SK-N-SH treated with all-trans-retinoic acid at 6 μM for 48 hours (cell line): ENCODE measurements at regions not wholly inside any gene's neighbourhood (a gene's known extent, or its start where the extent isn't known, plus 50 kb on each side); places are given as distances from the start of the nearest gene placed in this dataset.

Experiments used
- ARNTL ChIP-seq: fragments of 450-650 bp; formaldehyde crosslinking; IDR thresholded peaks from 2 replicates; pipeline ENCODE4 v1.5.0; 2020; ENCODE audit warnings: low read depth, mild to moderate bottlenecking, moderate library complexity, borderline replicate concordance
- BACH2 ChIP-seq: fragments of 250-450 bp; sonication (Bioruptor Pico); IDR thresholded peaks from 2 replicates; pipeline ENCODE4 v1.9.0; 2021; ENCODE audit warnings: mild to moderate bottlenecking, borderline replicate concordance
- CSDC2 ChIP-seq: fragments of 250-450 bp; sonication (Bioruptor Pico); IDR thresholded peaks from 2 replicates; pipeline ENCODE4 v1.5.0; 2020; ENCODE audit warnings: mild to moderate bottlenecking, moderate library complexity
- CSRNP3 ChIP-seq: fragments of 250-450 bp; sonication (Bioruptor Pico); IDR thresholded peaks from 2 replicates; pipeline ENCODE4 v1.5.1; 2021; ENCODE audit warnings: mild to moderate bottlenecking, moderate library complexity
- GLIS3 ChIP-seq: fragments of 250-450 bp; sonication (Bioruptor Pico); IDR thresholded peaks from 2 replicates; pipeline ENCODE4 v1.5.0; 2020; ENCODE audit warnings: mild to moderate bottlenecking, moderate library complexity
- ISL1 ChIP-seq: fragments of 250-450 bp; sonication (Bioruptor Pico); IDR thresholded peaks from 2 replicates; pipeline ENCODE4 v2.1.2; 2022; ENCODE audit warnings: mild to moderate bottlenecking, moderate library complexity
- OSR1 ChIP-seq: fragments of 250-450 bp; sonication (Bioruptor Pico); IDR thresholded peaks from 2 replicates; pipeline ENCODE4 v1.8.0; 2022; ENCODE audit warnings: moderate library complexity, mild to moderate bottlenecking, inconsistent platforms
- PATZ1 ChIP-seq: fragments of 250-450 bp; sonication (Bioruptor Pico); IDR thresholded peaks from 2 replicates; pipeline ENCODE4 v1.8.0; 2020; ENCODE audit warnings: mild to moderate bottlenecking, moderate library complexity, borderline replicate concordance
- SNAI2 ChIP-seq: fragments of 250-450 bp; sonication (Bioruptor Pico); IDR thresholded peaks from 2 replicates; pipeline ENCODE4 v1.5.0; 2020; ENCODE audit warnings: mild to moderate bottlenecking, moderate library complexity
- ZFP3 ChIP-seq: fragments of 250-450 bp; sonication (Bioruptor Pico); IDR thresholded peaks from 2 replicates; pipeline ENCODE4 v1.5.0; 2020; ENCODE audit warnings: mild to moderate bottlenecking, moderate library complexity
- ZFP30 ChIP-seq: fragments of 450-650 bp; formaldehyde crosslinking; IDR thresholded peaks from 2 replicates; pipeline ENCODE4 v1.5.0; 2022; ENCODE audit warnings: mild to moderate bottlenecking, moderate library complexity
- ZNF8 ChIP-seq: fragments of 450-650 bp; formaldehyde crosslinking; IDR thresholded peaks from 2 replicates; pipeline ENCODE4 v1.5.0; 2020; ENCODE audit warnings: mild to moderate bottlenecking, moderate library complexity
- TF ChIP-seq, protein P1 (sequence below): fragments of 250-450 bp; sonication (Bioruptor Pico); IDR thresholded peaks from 2 replicates; pipeline ENCODE4 v1.8.0; 2021; ENCODE audit warnings: low read depth, mild to moderate bottlenecking, moderate library complexity, borderline replicate concordance

- TF ChIP-seq ZFP3 (CRISPR knock-in tag) (no peak), ARNTL (CRISPR knock-in tag) (no peak), GLIS3 (CRISPR knock-in tag) (no peak), ZFP30 (CRISPR knock-in tag) (no peak), BACH2 (CRISPR knock-in tag) (no peak), SNAI2 (CRISPR knock-in tag) (no peak), CSDC2 (CRISPR knock-in tag) (no peak), CSRNP3 (CRISPR knock-in tag) (no peak), OSR1 (no peak), ISL1 (CRISPR knock-in tag) (no peak), PATZ1 (CRISPR knock-in tag) (no peak), ZNF8 (no peak)
- TF ChIP-seq, protein P1, sequence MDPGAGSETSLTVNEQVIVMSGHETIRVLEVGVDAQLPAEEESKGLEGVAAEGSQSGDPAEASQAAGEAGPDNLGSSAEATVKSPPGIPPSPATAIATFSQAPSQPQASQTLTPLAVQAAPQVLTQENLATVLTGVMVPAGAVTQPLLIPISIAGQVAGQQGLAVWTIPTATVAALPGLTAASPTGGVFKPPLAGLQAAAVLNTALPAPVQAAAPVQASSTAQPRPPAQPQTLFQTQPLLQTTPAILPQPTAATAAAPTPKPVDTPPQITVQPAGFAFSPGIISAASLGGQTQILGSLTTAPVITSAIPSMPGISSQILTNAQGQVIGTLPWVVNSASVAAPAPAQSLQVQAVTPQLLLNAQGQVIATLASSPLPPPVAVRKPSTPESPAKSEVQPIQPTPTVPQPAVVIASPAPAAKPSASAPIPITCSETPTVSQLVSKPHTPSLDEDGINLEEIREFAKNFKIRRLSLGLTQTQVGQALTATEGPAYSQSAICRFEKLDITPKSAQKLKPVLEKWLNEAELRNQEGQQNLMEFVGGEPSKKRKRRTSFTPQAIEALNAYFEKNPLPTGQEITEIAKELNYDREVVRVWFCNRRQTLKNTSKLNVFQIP (CRISPR knock-in tag) = no peak
Measured at GRCh38 chr14:34110531-34110930, 159.7 kb upstream of the EGLN3 start.
